NOMO-1 treated with dmso at 0.1 percent for 144 hours (cell line): ENCODE measurements at regions not wholly inside any gene's neighbourhood (a gene's known extent, or its start where the extent isn't known, plus 50 kb on each side); places are given as distances from the start of the nearest gene placed in this dataset.

ENCODE experiments used
- DNase-seq: peaks from one replicate; lab custom pipeline; 2025; ENCODE audit not compliant: unreplicated experiment; lab: John Stamatoyannopoulos, UW

DNA sequence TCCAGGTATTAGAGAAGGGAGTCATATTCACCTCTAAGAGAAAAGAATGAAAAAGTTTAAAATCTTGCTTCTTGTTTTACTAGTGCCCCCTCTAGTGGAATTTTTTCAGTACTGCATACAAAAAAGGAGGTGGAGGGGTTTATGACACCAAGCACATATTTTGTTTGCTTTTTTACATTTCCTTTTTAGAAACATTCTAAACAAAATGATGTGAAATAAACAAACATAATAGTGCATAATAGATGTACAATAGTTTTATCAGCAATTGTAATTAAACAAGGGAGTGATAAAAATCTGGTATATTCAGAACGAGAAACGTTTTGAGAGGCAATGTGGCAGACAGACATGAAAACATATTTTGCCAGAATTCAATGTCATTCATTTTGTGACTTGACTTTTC is 111.0 kb upstream of the TFAP2D start:
- DNase-seq = peak; percentile 0

DNA sequence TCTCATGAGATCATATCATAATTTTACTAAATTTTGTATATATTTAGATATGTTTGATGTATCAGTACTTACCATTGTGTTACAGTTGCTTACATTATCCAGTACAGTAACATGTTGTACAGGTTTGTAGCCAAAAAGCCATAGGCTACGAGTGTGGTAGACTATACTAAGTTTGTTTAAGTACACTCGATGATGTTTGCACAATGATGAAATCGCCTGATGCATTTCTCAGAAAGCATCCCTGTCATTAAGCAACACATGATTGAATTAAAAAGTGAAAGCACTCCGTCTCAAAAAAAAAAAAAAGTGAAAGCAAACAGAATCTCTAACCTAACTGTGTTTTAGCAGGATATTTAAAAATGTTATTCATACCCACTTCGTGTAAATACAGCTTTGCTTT is 104.9 kb upstream of the TFAP2D start:
- DNase-seq = no peak

DNA sequence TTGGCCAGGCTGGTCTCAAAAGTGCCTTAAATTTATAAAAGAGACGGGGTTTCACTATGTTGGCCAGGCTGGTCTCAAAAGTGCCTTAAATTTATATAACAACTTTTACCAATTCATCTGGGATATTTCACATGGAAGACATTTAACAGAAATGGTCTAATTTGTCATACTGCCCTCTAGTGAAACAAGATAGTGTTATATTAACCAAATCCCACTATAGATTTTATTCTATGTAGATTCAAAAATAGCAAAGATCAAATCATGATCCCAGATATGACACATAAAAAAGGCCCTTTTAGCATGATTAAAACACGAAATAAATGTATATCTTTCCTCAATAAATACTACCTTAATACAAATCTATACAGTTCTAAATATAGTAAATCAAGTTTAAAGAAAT is 102.8 kb upstream of the TFAP2D start:
- DNase-seq = no peak

DNA sequence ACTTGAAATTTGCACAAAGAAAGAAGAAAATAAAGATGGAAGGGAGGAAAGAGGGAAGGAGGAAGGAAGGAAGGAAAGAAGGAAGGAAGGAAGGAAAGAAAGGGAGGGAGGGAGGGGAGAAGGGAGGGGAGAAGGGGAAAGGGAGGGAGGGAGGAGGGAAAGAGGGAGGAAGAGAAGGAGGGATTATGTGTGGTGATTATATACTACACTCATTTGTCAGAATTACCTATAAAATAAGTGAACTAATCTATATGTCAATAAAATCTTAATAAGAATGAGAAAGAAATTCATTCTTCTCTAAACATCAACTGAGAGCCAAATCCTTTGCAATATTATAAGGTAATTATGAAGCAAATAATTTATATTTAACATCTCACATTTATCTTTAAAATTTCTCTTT is 77.9 kb upstream of the TFAP2D start:
- DNase-seq = no peak

DNA sequence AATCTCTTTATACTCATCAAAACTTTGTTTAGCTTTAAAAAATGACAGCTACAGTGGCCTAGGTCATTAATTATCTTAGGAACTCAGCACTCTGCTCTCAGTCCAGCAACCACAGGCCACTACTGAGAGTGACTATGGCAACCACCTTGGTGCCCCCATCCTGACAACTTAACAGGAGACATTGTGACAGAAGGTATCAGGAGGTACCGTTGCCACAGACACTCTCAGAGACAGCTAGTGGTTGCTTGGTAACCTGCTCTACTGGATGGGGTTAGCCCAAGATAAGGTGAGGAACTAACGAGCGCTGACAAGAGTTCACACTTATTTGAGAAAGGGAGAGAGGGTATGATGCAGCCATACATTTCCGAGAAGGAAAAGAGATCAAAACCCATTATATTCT is 76.1 kb upstream of the TFAP2D start:
- no peak for DNase-seq

DNA sequence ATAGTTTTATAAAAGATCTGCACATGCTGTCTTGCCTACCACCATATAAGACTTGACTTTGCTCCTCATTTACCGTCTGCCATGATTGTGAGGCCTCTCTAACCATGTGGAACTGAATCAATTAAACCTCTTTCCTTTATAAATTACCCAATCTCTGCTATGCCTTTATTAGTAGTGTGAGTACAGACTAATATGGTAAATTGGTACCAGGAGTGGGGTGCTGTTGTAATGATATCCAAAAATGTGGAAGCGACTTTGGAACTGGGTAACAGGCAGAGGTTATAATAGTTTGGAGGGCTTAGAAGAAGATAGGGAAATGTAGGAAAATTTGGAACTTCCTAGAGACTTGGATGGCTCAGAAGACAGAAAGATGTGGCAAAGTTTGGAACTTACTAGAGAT is 64.2 kb upstream of the TFAP2D start:
- no peak for DNase-seq

DNA sequence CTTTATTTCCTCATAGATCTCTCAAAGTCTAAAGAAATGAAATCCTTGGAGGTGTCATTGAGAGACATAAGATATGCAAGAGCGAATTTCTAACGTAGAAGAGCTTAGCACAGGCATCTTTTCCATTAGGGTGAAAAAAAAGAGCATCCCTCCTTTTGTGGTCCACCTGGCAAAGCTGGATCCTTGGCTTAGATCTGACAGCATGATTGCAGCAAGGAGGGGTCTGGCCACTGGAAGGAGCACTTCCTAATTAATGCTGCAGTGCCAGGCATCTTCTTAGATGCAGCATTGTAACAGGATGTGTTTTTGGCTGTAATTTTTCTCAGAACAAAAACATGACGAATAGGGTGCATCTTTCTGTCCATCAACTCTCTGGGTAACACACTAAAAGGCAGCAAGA is 60.1 kb upstream of the TFAP2D start:
- DNase-seq = no peak

DNA sequence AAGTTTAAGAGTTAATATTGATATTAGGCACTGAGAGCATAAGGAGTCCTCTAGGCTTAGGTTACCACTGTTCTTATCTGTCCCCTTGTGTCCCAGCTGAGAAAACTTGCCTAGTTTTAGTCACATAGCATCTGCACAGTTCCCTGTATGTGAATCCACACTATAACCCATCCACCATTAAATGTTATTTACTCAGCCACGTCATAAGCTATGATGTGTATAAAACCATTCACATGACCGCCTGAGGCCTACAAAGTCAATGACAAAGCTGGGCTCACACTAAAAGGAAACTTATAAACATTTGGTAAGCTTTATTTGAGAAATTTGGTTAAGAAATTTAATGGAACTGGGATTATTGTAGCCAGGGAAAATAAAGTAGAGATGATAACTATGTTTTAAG is 59.2 kb upstream of the TFAP2D start:
- no peak for DNase-seq

DNA sequence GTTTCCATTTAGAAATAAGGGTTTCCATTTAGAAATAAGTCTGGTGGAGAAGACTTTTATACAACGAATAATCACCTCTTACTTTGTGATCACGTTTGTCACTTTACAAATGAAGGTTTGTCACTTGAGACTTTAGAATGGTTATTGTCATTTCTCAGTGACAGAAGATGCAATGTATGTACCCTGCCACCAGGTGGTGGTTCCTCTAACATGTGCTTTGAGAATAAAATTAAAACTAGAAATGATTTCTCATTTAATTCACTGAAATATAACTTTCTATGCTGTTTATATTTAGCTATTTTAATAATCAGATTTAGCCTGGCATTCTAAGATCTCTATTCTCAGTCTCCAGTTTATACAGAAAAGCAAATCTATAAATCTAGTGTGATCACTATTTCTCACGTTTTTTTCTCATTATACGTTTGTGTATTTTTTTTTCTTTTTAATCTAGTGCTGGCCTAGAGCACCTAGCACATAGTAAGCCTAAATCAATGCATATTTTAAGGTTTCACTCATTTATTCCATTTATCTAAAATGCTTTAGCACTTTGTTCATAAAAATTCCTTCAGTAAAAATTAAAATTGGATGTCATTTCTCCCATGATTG is 57.4 kb upstream of the TFAP2D start:
- no peak for DNase-seq

DNA sequence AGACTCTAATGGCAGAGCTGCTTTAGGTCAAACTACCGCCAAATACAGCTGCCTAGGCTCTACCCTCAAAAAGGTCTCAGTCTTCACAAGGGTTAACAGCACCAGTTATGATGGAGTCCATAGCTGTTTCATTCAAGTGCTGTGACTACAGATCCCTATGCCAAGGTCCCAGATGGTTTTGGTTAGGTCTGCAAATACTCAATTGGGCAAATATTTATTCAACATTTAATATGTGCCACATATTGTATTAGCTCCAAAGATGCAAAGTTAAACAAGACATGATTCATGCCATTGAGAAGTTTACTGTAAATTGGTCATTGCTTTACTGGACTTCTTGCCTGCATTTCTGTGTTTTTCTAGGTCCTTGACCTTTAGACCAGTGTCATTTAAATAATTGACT is 55.8 kb upstream of the TFAP2D start:
- DNase-seq = no peak

DNA sequence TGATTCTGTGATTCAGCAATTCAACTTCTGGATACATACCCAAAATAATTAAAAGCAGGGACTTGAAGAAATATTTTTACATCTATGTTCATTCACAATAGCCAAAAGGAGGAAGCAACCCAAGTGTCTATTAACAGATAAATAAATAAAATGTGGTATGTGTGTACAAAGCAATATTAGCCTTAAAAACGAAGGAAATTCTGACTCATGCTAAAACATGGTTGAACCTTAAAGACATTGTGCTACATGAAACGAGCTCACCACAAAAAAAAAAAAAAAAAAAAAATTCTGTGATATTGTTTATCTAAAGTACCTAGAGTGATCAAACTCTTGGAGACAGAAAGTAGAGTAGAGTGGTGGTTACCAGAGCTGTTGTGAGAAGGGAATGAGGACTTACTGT is 54.8 kb upstream of the TFAP2D start:
- DNase-seq = no peak

DNA sequence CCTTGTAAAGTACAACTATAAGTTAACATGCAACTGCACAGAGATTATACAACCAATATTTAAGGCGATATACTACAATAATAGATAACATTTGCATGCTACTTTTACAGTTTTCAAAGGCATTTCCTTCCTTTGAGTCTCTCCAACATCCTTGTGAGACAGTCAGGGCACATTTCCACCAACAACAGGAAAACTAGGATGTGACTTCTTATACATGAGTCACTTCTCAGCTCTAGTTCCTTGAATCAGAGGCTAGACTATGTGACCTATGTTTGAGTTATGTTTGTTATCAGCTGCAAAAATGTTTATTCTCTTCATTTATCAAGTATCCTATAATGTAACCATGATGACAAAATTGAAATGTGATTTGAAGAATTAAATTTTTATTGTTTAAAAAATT is 51.7 kb upstream of the TFAP2D start:
- no peak for DNase-seq
